NCI-H187 (cell line): ENCODE measurements at regions not wholly inside any gene's neighbourhood (a gene's known extent, or its start where the extent isn't known, plus 50 kb on each side); places are given as distances from the start of the nearest gene placed in this dataset.

Experiments
- DNase-seq, 2 experiments: peaks; one replicate each; lab custom pipeline; 2025; lab: John Stamatoyannopoulos, UW

GRCh38 chrX:45400027-45400779, 199.5 kb upstream of the DIPK2B start:
- DNase-seq: no peak

GRCh38 chrX:45385757-45386156, 185.1 kb upstream of the DIPK2B start:
- DNase-seq: no peak

GRCh38 chrX:45381841-45382240, 181.2 kb upstream of the DIPK2B start:
- no peak for DNase-seq

GRCh38 chrX:45381366-45381765, 180.7 kb upstream of the DIPK2B start:
- no peak for DNase-seq

GRCh38 chrX:45379236-45379635, 178.6 kb upstream of the DIPK2B start:
- DNase-seq: no peak

- no peak for DNase-seq
Observed at GRCh38 chrX:45372151-45372550, 171.5 kb upstream of the DIPK2B start.

- DNase-seq: no peak
Observed at GRCh38 chrX:45368705-45369104, 168.0 kb upstream of the DIPK2B start.

- no peak for DNase-seq
Observed at GRCh38 chrX:45363596-45363995, 162.9 kb upstream of the DIPK2B start.

- DNase-seq: no peak
Observed at GRCh38 chrX:45360571-45360970, 159.9 kb upstream of the DIPK2B start.

GRCh38 chrX:45358392-45358791, 157.7 kb upstream of the DIPK2B start:
- no peak for DNase-seq

- DNase-seq: no peak
Observed at GRCh38 chrX:45353456-45353855, 152.8 kb upstream of the DIPK2B start.

- DNase-seq: no peak
Observed at GRCh38 chrX:45352611-45353010, 151.9 kb upstream of the DIPK2B start.

- no peak for DNase-seq
Observed at GRCh38 chrX:45351478-45351877, 150.8 kb upstream of the DIPK2B start.

GRCh38 chrX:45348296-45348695, 147.6 kb upstream of the DIPK2B start:
- DNase-seq: no peak

- DNase-seq: no peak
Observed at GRCh38 chrX:45347877-45348276, 147.2 kb upstream of the DIPK2B start.

GRCh38 chrX:45344594-45344993, 143.9 kb upstream of the DIPK2B start:
- no peak for DNase-seq

GRCh38 chrX:45329217-45329616, 128.5 kb upstream of the DIPK2B start:
- no peak for DNase-seq

- DNase-seq: no peak
Observed at GRCh38 chrX:45324941-45325340, 124.3 kb upstream of the DIPK2B start.

- DNase-seq: no peak
Observed at GRCh38 chrX:45323387-45323786, 122.7 kb upstream of the DIPK2B start.

GRCh38 chrX:45322820-45323219, 122.1 kb upstream of the DIPK2B start:
- DNase-seq: no peak

- DNase-seq: no peak
Observed at GRCh38 chrX:45322382-45322781, 121.7 kb upstream of the DIPK2B start.

GRCh38 chrX:45320191-45320590, 119.5 kb upstream of the DIPK2B start:
- DNase-seq: no peak

GRCh38 chrX:45309801-45310200, 109.1 kb upstream of the DIPK2B start:
- no peak for DNase-seq

- DNase-seq: no peak
Observed at GRCh38 chrX:45309096-45309495, 108.4 kb upstream of the DIPK2B start.
